Endodermal cell (in vitro differentiated cells): ENCODE measurements at regions not wholly inside any gene's neighbourhood (a gene's known extent, or its start where the extent isn't known, plus 50 kb on each side); places are given as distances from the start of the nearest gene placed in this dataset.
"Not testable (repeated sequence)": the region's sequence is repeated elsewhere in the genome, so short reads cannot be mapped to it uniquely, and the experiment has no call there.

Experiments
- DNase-seq: peaks from one replicate; pipeline ENCODE4 v3.0.0-alpha.2; 2017
- H3K27ac ChIP-seq: 2 replicates; pipeline ENCODE4 v1.5.1; 2013; ENCODE audit warnings: mild to moderate bottlenecking, low read depth, low read length, moderate library complexity
- H3K27me3 ChIP-seq: 2 replicates; pipeline ENCODE4 v1.6.1; 2013; ENCODE audit warnings: mild to moderate bottlenecking, low read length, moderate library complexity; ENCODE audit not compliant: insufficient read depth, control insufficient read depth, poor library complexity, severe bottlenecking
- H3K36me3 ChIP-seq: 2 replicates; pipeline ENCODE4 v1.7.0; 2013; ENCODE audit warnings: mild to moderate bottlenecking, low read length, moderate library complexity; ENCODE audit not compliant: control insufficient read depth, insufficient read depth
- H3K4me1 ChIP-seq: one replicate; pipeline ENCODE4 v1.7.0; 2013; ENCODE audit warnings: low read length; ENCODE audit not compliant: control insufficient read depth, insufficient read depth
- H3K4me3 ChIP-seq: 2 replicates; pipeline ENCODE4 v1.5.1; 2013; ENCODE audit warnings: mild to moderate bottlenecking, low read length, moderate library complexity
- H3K9ac ChIP-seq: 2 replicates; pipeline ENCODE4 v1.6.1; 2013; ENCODE audit warnings: mild to moderate bottlenecking, low read length, moderate library complexity; ENCODE audit not compliant: poor library complexity, severe bottlenecking; ENCODE audit errors: extremely low read depth
- H3K9me3 ChIP-seq: 2 replicates; pipeline ENCODE4 v1.6.1; 2013; ENCODE audit warnings: mild to moderate bottlenecking, low read length, moderate library complexity; ENCODE audit not compliant: control insufficient read depth
- H3K27ac Mint-ChIP-seq: 2 replicates; pipeline ENCODE4 v1.8.0; 2020; ENCODE audit warnings: mixed read lengths
- H3K27me3 Mint-ChIP-seq: 2 replicates; pipeline ENCODE4 v1.8.0; 2021; ENCODE audit warnings: mild to moderate bottlenecking, mixed read lengths; ENCODE audit not compliant: insufficient read depth
- H3K36me3 Mint-ChIP-seq: 2 replicates; pipeline ENCODE4 v1.8.0; 2020; ENCODE audit warnings: low read depth, mixed read lengths
- H3K4me1 Mint-ChIP-seq: 2 replicates; pipeline ENCODE4 v1.8.0; 2020; ENCODE audit warnings: mixed read lengths
- H3K4me3 Mint-ChIP-seq: 2 replicates; pipeline ENCODE4 v1.8.0; 2020; ENCODE audit warnings: mild to moderate bottlenecking, moderate library complexity, mixed read lengths
- H3K9me3 Mint-ChIP-seq: 2 replicates; pipeline ENCODE4 v1.8.0; 2020; ENCODE audit warnings: mild to moderate bottlenecking, mixed read lengths
- WGBS, 2 experiments: methylation state at CpG; one replicate each; pipeline versions ENCODE4 v1.1.5 to v1.1.7; 2013; ENCODE audit warnings: missing lambda C conversion rate in 2 of 2, mixed read lengths in 1 of 2; ENCODE audit not compliant: insufficient coverage in 1 of 2, insufficient read length in 1 of 2; 5-methylcytosine and 5-hydroxymethylcytosine counted together
- TF ChIP-seq, protein P1 (sequence below): fragments of 200-600 bp; sonication (generic); conservative IDR thresholded peaks from 2 replicates; pipeline ENCODE4 v1.5.0; 2021; ENCODE audit warnings: antibody characterized with exemption, mild to moderate bottlenecking

DNA sequence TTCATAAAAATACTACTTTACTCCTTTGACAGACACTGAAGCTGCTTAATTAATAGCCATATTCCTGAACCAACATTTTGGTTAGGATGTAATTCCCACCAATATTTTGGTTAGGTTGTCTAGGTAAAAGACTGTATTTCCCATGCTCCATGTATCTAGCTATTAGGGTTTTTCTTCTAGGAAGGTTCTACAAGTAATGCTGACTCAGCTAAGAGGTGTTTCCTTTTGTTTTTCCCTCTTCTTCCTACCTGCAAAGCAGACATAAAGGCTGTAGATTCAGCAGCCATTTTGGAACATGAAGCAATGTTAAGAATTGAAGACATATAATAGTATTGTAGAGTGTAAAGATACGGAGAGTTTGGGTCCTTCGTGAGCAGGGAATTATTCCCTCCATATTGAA is 115.3 kb downstream of the OR4C45 start:
- not testable (repeated sequence) for H3K27me3 ChIP-seq, H3K4me3 ChIP-seq, H3K27me3 Mint-ChIP-seq, H3K27ac ChIP-seq, H3K27ac Mint-ChIP-seq, H3K36me3 Mint-ChIP-seq, H3K9ac ChIP-seq, H3K4me1 ChIP-seq, H3K36me3 ChIP-seq, DNase-seq, H3K4me3 Mint-ChIP-seq, H3K4me1 Mint-ChIP-seq
- no CpG with 5 or more reads among the region's 2 CpGs for WGBS, 2 experiments
- H3K9me3 Mint-ChIP-seq = peaks cover 94% of the 10 kb centered on the region
- H3K9me3 ChIP-seq = peaks cover 38% of the 10 kb centered on the region

DNA sequence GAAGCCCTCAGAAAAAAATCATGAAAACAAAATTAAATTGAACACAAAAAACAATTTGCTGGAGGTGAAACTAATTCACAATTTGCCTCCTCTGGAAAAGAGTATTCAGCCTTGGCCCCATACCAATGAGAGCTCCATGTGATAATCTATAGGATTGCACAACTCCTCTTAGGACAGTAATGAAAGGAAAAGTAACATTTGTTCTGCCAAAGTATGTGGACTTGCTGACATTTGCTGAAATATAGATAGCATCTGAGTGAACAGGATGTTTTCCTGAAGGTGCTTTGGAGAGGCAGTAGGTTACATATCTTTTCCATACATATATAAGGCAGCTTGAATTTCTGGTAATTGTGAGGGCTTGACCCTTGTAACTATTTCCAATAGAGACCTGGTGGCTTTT is 122.8 kb downstream of the OR4C45 start:
- Histone ChIP-seq H3K27me3 (no peaks in the 10 kb centered on the region), H3K4me3 (no peak overlapping the region), H3K9me3 (peaks cover 36% of the 10 kb centered on the region), H3K36me3 (no peaks in the 10 kb centered on the region), H3K27ac (no peak overlapping the region), H3K9ac (no peak overlapping the region), H3K4me1 (no peaks in the 10 kb centered on the region)
- peaks cover 88% of the 10 kb centered on the region for H3K9me3 Mint-ChIP-seq
- H3K4me1 Mint-ChIP-seq = no peaks in the 10 kb centered on the region
- H3K27me3 Mint-ChIP-seq = no peaks in the 10 kb centered on the region
- TF ChIP-seq, protein P1, sequence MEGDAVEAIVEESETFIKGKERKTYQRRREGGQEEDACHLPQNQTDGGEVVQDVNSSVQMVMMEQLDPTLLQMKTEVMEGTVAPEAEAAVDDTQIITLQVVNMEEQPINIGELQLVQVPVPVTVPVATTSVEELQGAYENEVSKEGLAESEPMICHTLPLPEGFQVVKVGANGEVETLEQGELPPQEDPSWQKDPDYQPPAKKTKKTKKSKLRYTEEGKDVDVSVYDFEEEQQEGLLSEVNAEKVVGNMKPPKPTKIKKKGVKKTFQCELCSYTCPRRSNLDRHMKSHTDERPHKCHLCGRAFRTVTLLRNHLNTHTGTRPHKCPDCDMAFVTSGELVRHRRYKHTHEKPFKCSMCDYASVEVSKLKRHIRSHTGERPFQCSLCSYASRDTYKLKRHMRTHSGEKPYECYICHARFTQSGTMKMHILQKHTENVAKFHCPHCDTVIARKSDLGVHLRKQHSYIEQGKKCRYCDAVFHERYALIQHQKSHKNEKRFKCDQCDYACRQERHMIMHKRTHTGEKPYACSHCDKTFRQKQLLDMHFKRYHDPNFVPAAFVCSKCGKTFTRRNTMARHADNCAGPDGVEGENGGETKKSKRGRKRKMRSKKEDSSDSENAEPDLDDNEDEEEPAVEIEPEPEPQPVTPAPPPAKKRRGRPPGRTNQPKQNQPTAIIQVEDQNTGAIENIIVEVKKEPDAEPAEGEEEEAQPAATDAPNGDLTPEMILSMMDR = no peak
- no peak for DNase-seq
- H3K27ac Mint-ChIP-seq = no peak overlapping the region
- H3K36me3 Mint-ChIP-seq = no peaks in the 10 kb centered on the region
- no peak overlapping the region for H3K4me3 Mint-ChIP-seq

DNA sequence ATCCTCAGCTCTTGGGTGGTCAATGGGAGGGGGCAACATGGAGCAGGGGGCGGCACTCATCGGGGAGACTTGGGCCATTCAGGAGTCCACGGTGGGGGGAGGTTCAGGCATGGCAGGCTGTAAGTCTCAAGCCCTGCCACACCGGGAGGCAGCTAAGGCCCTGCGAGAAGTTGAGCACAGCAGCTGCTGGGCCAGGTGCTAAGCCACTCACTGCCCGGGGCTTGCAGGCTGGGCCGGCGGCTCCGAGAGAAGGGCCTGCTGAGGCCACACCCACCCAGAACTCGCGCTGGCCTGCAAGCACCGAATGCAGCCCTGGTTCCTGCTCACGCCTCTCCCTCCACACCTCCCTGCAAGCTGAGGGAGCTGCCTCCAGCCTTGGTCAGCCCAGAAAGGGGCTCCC is 131.4 kb downstream of the OR4C45 start:
- Histone ChIP-seq H3K27me3 (no peaks in the 10 kb centered on the region), H3K4me1 (no peaks in the 10 kb centered on the region), H3K36me3 (no peaks in the 10 kb centered on the region), H3K9me3 (peaks cover 81% of the 10 kb centered on the region), H3K9ac (no peak overlapping the region), H3K27ac (no peak overlapping the region), H3K4me3 (no peak overlapping the region)
- WGBS, 2 experiments = 85 to 90% methylated on average over 4 to 13 of the region's 13 CpGs
- H3K27me3 Mint-ChIP-seq = no peaks in the 10 kb centered on the region
- peaks cover 93% of the 10 kb centered on the region for H3K9me3 Mint-ChIP-seq
- DNase-seq = no peak
- H3K27ac Mint-ChIP-seq = no peak overlapping the region
- TF ChIP-seq, protein P1 = no peak
- H3K4me1 Mint-ChIP-seq = no peaks in the 10 kb centered on the region
- H3K4me3 Mint-ChIP-seq = no peak overlapping the region
- H3K36me3 Mint-ChIP-seq = no peaks in the 10 kb centered on the region

DNA sequence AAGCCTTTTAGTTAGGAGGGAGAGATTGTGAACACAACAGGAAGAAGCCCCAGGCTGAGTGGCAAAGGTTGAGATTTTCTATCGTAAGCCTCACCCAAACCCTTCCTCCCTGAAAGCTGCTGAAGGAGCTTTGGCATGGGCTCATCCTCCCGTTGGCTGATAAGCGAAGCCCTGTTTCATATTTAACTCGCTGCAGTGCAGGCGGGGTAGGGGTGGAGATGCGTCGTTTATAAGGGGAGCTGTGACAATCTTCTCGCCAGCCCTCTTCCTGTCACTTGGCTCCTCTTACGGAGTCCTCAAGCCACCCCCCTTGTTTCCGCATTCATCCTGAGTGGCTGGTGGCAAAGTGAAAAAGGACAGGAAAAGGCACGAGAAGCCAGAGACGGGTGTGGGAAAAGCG is 137.0 kb downstream of the OR4C45 start:
- Histone ChIP-seq H3K9me3 (peaks cover 79% of the 10 kb centered on the region), H3K4me1 (no peaks in the 10 kb centered on the region), H3K27me3 (no peaks in the 10 kb centered on the region), H3K27ac (no peak overlapping the region), H3K36me3 (no peaks in the 10 kb centered on the region), H3K4me3 (no peak overlapping the region), H3K9ac (no peak overlapping the region)
- Mint-ChIP-seq H3K27ac (no peak overlapping the region), H3K27me3 (no peaks in the 10 kb centered on the region), H3K36me3 (no peaks in the 10 kb centered on the region), H3K9me3 (peaks cover 87% of the 10 kb centered on the region), H3K4me3 (no peak overlapping the region), H3K4me1 (no peaks in the 10 kb centered on the region)
- WGBS, 2 experiments = 89 to 90% methylated on average over 8 to 13 of the region's 13 CpGs
- DNase-seq = no peak
- TF ChIP-seq, protein P1 = no peak
